ENCODE measurements at regions not wholly inside any gene's neighbourhood (a gene's known extent, or its start where the extent isn't known, plus 50 kb on each side); places are given as distances from the start of the nearest gene placed in this dataset.

DNA sequence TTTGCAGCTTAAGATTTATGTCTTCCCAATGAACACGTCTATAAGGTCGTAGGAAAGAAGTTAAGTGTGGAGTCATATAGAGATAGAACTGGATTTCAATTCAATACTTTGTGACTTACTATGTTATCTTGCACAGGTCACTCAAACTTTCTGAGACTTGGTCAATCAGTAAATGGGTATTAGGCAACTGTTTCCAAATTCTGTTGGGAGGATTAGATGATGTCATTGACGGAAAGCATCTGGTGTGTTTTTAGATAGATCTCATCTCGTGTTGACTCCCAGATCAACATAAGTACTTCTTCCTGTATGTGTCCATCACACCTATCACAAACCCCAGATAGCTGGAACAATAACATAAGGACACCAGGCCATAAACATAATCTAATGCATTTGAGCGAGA lies 771.1 kb upstream of the FANCL start:
- WGBS (ENCODE audit: missing lambda C conversion rate): 21% methylated on average over 5 of the region's 5 CpGs
- no peak for FAIRE-seq
- no peak for ATAC-seq
- H3K4me3 ChIP-seq: no peak overlapping the region
- no peak overlapping the region for H3K4me2 ChIP-seq
- POLR2A ChIA-PET: no interaction called here
- H3K4me1 ChIP-seq: no peaks in the 10 kb centered on the region
- CTCF ChIA-PET: interaction anchor here (2.3 kb wide), 1 partner anchor 12 kb away, joined by 7 read pairs; no protein-coding TSS in a partner anchor
- no peak overlapping the region for H3K27ac ChIP-seq
- TF ChIP-seq ESRRA (IDR thresholded peaks at IDR 0.05; ENCODE audit: borderline replicate concordance, low read length) (no peak), JUNB (IDR thresholded peaks at IDR 0.05) (no peak), MYC (IDR thresholded peaks at IDR 0.05; ENCODE audit: borderline replicate concordance, low read length) (no peak), POLR2AphosphoS2 (conservative IDR thresholded peaks at IDR 0.05; ENCODE audit: low read length) (no peak), FOSB (CRISPR knock-in tag; IDR thresholded peaks at IDR 0.05) (no peak), KDM1A (IDR thresholded peaks at IDR 0.05; ENCODE audit: low read depth) (no peak), RFX5 (IDR thresholded peaks at IDR 0.05) (no peak), PHF8 (IDR thresholded peaks at IDR 0.05; ENCODE audit: borderline replicate concordance, low read depth) (no peak), ZFP36 (IDR thresholded peaks at IDR 0.05; ENCODE audit: borderline replicate concordance, partially characterized antibody) (no peak), HDAC2 (IDR thresholded peaks at IDR 0.05) (no peak)
- TF ChIP-seq, protein P1, sequence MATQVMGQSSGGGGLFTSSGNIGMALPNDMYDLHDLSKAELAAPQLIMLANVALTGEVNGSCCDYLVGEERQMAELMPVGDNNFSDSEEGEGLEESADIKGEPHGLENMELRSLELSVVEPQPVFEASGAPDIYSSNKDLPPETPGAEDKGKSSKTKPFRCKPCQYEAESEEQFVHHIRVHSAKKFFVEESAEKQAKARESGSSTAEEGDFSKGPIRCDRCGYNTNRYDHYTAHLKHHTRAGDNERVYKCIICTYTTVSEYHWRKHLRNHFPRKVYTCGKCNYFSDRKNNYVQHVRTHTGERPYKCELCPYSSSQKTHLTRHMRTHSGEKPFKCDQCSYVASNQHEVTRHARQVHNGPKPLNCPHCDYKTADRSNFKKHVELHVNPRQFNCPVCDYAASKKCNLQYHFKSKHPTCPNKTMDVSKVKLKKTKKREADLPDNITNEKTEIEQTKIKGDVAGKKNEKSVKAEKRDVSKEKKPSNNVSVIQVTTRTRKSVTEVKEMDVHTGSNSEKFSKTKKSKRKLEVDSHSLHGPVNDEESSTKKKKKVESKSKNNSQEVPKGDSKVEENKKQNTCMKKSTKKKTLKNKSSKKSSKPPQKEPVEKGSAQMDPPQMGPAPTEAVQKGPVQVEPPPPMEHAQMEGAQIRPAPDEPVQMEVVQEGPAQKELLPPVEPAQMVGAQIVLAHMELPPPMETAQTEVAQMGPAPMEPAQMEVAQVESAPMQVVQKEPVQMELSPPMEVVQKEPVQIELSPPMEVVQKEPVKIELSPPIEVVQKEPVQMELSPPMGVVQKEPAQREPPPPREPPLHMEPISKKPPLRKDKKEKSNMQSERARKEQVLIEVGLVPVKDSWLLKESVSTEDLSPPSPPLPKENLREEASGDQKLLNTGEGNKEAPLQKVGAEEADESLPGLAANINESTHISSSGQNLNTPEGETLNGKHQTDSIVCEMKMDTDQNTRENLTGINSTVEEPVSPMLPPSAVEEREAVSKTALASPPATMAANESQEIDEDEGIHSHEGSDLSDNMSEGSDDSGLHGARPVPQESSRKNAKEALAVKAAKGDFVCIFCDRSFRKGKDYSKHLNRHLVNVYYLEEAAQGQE (IDR thresholded peaks at IDR 0.05): no peak
- TF ChIP-seq, protein P2, sequence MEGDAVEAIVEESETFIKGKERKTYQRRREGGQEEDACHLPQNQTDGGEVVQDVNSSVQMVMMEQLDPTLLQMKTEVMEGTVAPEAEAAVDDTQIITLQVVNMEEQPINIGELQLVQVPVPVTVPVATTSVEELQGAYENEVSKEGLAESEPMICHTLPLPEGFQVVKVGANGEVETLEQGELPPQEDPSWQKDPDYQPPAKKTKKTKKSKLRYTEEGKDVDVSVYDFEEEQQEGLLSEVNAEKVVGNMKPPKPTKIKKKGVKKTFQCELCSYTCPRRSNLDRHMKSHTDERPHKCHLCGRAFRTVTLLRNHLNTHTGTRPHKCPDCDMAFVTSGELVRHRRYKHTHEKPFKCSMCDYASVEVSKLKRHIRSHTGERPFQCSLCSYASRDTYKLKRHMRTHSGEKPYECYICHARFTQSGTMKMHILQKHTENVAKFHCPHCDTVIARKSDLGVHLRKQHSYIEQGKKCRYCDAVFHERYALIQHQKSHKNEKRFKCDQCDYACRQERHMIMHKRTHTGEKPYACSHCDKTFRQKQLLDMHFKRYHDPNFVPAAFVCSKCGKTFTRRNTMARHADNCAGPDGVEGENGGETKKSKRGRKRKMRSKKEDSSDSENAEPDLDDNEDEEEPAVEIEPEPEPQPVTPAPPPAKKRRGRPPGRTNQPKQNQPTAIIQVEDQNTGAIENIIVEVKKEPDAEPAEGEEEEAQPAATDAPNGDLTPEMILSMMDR (IDR thresholded peaks at IDR 0.05): no peak
- TF ChIP-seq, protein P3, sequence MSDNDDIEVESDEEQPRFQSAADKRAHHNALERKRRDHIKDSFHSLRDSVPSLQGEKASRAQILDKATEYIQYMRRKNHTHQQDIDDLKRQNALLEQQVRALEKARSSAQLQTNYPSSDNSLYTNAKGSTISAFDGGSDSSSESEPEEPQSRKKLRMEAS (IDR thresholded peaks at IDR 0.05): no peak
- TF ChIP-seq, protein P4, sequence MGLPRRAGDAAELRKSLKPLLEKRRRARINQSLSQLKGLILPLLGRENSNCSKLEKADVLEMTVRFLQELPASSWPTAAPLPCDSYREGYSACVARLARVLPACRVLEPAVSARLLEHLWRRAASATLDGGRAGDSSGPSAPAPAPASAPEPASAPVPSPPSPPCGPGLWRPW (IDR thresholded peaks at IDR 0.05): no peak
- TF ChIP-seq, protein P5, sequence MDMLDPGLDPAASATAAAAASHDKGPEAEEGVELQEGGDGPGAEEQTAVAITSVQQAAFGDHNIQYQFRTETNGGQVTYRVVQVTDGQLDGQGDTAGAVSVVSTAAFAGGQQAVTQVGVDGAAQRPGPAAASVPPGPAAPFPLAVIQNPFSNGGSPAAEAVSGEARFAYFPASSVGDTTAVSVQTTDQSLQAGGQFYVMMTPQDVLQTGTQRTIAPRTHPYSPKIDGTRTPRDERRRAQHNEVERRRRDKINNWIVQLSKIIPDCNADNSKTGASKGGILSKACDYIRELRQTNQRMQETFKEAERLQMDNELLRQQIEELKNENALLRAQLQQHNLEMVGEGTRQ (IDR thresholded peaks at IDR 0.05): no peak
- TF ChIP-seq, protein P6, sequence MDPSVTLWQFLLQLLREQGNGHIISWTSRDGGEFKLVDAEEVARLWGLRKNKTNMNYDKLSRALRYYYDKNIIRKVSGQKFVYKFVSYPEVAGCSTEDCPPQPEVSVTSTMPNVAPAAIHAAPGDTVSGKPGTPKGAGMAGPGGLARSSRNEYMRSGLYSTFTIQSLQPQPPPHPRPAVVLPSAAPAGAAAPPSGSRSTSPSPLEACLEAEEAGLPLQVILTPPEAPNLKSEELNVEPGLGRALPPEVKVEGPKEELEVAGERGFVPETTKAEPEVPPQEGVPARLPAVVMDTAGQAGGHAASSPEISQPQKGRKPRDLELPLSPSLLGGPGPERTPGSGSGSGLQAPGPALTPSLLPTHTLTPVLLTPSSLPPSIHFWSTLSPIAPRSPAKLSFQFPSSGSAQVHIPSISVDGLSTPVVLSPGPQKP (IDR thresholded peaks at IDR 0.05; ENCODE audit: low read depth, low read length): no peak
- TF ChIP-seq, protein P7, sequence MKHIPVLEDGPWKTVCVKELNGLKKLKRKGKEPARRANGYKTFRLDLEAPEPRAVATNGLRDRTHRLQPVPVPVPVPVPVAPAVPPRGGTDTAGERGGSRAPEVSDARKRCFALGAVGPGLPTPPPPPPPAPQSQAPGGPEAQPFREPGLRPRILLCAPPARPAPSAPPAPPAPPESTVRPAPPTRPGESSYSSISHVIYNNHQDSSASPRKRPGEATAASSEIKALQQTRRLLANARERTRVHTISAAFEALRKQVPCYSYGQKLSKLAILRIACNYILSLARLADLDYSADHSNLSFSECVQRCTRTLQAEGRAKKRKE (CRISPR knock-in tag; IDR thresholded peaks at IDR 0.05; ENCODE audit: low read depth): no peak
- DNase-seq (ENCODE audit: low read depth in 1 of 2, low spot score in 1 of 2): no peak
- no peaks in the 10 kb centered on the region; the same call in 2 of the 3 replicates for H3K9me3 ChIP-seq

DNA sequence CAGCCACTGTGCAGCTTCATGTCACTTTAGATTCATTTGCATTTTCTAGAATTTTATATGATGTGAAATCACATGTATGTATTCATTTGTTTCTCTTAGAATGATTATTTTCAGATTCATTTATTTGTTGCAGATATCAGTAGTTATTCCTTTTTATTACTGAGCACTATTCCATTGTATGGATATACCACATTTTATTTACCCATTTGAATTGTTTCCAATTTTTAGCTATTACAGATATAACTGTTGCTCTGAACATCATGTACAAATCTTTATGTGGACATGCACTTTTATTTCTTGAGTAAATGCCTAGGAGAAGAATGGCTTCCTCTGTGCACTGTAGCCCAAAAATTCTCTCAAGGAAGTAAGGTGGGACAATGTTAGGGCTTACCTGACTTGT lies 767.8 kb upstream of the FANCL start:
- ChIA-PET CTCF (no interaction called here), POLR2A (no interaction called here)
- H3K4me1 ChIP-seq: no peaks in the 10 kb centered on the region
- no peak overlapping the region for H3K27ac ChIP-seq
- H3K4me3 ChIP-seq: no peak overlapping the region
- H3K4me2 ChIP-seq: no peak overlapping the region
- H3K9me3 ChIP-seq: no peaks in the 10 kb centered on the region; the same call in 2 of the 3 replicates
- TF ChIP-seq FOSL2 (IDR thresholded peaks at IDR 0.05) (no peak), FOSL2 (CRISPR knock-in tag; IDR thresholded peaks at IDR 0.05) (no peak), ESRRA (IDR thresholded peaks at IDR 0.05; ENCODE audit: borderline replicate concordance, low read length) (no peak)
- no peak for ATAC-seq
- DNase-seq (ENCODE audit: low read depth in 1 of 2, low spot score in 1 of 2): no peak
- FAIRE-seq: no peak

Data from A549 (cell line).